Stimulated activated CD8-positive, alpha-beta memory T cell treated with anti-CD3 and anti-CD28 coated beads, Interleukin-4, amount 100 ng/mL, for 1 hour (primary cell): ENCODE measurements at regions not wholly inside any gene's neighbourhood (a gene's known extent, or its start where the extent isn't known, plus 50 kb on each side); places are given as distances from the start of the nearest gene placed in this dataset.

ENCODE experiments used
- DNase-seq, 2 donors: peaks; one replicate each; pipeline ENCODE4 v3.0.0-alpha.2; 2020; ENCODE audit warnings: low read depth in 2 of 2, low spot score in 1 of 2

DNA sequence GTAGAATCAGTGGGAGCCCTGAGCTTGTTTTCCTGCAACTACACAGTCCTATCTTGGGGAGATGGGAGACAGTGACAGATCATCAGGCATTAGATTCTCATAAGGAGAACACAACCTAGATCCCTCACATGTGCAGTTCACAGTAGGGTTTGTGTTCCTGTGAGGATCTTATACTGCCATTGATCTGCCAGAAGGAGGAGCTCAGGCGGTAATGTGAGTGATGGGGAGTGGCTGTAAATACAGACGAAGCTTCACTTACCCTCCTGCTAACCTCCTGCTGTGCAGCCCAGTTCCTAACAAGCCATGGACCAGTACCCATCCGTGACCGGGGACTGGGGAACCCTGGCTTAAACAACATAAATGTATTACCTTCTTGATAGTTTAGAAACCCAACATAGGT, 1034.1 kb downstream of the BCL11B start:
- DNase-seq = no peak

DNA sequence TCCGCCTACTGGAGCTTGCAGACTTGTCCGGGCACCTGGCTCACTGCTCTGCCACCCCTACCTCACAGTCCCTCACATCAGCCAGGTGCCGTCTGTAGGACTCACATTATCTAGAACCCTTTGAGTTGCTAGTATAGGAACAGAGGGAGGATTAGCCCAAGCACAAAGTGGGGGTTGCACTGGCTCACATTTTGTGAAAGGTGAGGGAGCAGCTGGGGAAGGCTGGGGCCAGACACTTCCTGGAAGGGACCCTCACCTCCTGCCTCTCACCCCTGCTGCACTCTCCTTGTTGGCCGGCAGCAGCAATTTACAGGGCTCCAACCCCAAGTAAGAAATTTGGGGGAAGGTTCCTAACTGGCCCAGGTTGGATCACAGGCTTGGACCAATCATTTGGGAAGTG, 1031.6 kb downstream of the BCL11B start:
- DNase-seq = no peak

DNA sequence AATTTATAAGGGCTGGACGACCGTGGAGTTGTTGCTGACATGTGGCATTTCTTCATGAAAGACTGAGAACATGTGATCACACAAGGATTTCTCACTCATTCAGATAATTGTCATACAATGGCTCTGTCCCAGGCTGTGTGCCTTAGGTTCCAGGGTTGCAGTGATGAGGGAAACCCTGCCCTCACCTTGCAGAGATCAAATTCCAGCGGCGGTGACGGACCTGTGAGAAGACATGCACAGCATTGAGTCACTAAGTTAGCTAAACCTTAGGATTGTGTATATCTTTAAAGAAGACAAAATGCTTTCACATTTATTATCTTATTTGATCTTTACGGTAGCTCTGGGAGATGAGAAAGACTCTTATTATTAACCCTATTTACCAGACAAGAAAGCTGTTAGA, 1029.1 kb downstream of the BCL11B start:
- no peak for DNase-seq

DNA sequence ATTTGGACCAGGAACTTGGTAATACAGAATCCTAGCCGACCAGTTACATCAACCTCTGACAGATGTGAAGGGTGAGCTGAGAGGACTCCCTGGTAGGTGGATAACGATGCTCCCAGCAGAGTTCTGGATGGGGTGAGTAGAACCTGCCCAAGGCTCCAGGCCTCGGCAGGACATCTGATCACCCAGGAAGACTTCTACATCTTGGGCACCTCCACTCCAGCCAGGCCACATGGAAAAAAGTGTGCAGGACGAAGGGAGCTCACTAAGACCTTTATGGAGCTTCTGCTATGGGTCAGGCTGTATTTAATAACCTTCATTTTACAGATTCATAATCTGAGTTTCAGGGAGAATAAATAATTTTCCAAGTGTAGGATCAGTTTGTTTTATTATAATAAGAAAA, 1028.7 kb downstream of the BCL11B start:
- DNase-seq = no peak

DNA sequence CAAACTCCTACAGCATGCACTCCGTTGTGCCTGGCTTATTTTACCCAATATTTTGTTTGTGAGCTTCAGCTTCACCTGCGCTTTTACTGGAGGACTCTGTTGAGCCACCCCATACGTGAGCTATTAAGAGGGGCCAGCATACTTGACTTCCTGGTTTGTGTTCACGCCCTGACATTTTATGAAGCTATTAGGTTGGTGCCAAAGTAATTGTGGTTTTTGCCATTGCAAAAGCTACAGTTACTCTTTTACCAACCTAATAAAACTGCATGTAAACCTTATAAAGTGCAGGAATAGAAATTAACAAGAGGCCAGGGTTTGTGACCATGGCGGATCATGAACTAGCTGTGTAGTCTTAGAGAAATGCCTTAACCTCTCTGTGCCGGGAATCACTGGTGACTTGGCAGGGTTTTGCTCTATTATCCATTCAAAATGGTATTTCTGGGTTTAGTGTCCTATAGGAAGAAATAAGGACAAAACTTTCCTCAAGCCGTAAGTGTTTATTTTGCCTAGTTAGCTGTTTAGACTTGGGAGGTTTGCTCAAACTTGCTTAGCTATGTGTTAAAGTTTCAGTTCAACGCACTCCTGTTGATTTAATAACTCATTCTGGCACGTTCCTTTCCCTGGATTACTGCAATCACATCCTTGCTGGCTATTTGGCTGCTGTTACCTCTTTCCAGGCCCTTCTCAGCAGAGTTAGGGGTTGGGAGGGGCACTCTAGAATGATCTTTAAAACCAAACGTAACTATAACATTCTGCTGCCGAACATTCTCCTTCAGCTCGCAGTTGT, 1027.6 kb downstream of the BCL11B start:
- no peak for DNase-seq

DNA sequence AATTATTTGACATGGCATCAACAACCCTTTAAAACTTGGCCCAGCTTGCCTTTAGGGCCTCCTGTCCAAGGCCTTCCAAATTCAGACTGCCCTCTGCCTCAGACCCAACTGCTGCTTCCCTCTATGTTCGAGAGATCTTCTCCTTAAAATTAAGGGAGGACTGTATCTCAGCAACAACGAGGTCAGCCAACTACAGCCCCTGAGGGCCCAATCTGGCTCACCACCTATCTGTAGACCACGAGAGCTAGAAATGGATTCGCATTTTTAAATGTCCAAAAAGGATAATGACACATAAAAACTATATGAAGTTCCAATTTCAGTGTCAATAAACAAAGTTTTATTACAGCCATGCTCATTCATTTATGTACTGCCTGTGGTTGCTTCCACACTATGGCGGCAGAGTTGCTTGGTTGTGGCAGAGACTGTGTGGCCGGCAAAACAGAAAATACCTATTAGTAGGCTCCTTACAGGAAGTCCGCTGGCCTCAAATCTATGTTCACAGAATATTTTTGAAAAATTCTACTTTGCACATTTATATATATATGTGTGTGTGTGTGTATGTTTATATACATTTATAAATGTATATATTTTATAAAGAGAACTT, 1026.9 kb downstream of the BCL11B start:
- DNase-seq = no peak

DNA sequence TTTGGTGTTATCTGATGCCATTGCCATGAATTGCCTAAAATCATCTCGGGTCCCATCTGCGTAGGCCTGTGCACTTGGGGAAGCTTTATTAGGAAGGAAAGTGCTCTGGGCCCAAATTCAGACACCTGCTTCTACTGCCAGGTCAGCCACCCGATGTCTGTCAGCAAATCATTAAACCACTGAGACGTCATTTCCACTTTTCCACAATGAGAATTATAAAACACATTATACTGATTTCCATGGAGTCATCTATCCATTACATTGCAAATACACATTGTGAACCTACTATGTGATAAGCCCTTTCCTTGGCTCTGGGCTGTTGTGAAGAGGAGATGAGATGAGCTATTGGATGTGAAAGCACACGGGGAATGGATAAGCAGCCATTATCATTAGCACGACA, 1022.9 kb downstream of the BCL11B start:
- DNase-seq = no peak

DNA sequence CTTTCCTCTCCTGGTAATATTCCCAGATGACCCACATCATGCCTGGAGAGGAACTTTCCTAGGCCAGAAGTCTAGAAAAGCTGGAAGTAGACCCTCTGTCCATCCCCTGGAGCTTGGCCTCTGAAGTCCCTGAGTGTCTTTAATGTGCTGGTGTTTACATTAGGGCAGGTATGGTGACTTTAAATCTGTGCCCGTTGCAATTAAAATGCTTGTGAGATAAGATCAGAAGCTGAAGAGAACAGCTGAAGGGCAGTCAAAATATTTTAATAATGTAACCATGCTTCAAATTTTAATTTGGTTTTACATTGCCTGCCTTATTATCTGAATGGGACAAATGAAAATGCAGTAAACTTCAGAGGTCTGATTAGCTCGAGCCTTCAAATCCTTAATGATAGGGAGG, 1022.5 kb downstream of the BCL11B start:
- DNase-seq = no peak

DNA sequence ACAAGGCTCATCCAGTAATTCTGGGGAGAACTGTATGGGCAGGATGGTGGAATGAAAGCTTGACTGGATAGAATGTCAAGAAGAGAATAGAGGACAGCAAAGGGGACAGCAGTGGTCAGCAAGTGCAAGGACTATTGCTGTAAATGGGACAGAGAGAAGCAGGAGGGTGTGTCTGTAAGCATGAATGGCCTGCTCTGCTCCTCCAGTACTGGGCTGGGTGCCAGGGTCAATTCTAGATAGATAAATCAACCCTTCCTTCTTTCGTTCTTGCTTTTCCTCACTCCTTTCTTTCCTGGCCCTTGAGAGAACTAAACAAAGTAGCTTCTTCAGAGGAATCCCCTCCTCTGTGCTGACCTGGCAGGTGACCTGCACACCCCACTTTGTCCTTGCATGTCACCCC, 1019.2 kb downstream of the BCL11B start:
- DNase-seq = no peak

DNA sequence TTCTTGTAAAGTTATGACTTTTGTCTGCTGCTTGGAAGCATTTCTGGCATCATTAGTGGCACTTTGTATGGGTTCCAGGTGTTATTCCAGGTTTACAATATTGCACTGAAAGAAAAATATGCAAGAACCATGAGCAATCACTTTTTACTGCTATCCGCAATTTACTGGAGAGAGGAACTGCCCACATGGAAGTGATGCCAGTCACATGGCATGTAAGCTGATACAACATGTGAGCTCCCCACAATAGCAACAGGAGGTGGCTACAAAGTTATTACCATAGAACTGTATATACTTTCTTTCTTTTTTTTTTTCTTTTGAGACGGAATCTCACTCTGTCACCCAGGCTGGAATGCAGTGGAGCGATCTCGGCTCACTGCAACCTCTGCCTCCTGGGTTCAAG, 1012.1 kb downstream of the BCL11B start:
- no peak for DNase-seq

DNA sequence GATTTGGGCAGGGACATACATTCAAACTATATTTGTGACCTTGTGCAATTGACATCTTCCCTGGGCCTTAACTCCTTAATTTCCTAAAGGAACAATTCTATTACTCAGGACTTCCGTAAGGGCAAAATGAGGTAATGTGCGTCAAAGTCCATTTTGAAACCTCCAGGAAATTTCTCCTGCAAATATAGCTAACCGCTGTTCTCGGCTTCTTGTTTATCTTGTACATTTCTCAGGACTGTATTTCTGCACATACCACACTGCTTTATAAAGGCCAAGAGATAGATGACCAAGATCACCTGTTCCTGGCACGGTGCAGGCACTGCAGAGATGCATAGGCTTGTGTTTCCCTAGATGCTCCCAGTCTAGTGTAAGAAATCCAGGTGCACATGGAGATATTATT, 1009.4 kb downstream of the BCL11B start:
- DNase-seq = no peak

DNA sequence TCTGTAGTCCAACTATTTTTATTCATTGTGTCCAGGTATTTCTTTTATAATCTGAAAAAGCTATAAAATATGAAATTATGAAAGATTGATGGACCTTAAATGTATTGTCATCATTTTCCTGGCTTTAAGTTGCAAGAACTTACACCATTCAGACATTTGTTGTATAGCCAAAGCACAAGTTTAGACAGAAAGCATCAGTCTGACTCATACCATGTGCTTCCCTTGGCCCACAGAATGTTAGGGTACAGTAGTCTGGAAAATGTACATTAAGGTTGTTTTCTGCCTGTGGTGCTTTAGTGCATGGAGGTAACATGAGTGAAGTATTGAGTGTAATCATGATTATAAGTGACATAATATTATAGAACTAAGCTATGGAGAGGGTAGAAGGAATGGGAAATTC, 1002.5 kb downstream of the BCL11B start:
- no peak for DNase-seq

DNA sequence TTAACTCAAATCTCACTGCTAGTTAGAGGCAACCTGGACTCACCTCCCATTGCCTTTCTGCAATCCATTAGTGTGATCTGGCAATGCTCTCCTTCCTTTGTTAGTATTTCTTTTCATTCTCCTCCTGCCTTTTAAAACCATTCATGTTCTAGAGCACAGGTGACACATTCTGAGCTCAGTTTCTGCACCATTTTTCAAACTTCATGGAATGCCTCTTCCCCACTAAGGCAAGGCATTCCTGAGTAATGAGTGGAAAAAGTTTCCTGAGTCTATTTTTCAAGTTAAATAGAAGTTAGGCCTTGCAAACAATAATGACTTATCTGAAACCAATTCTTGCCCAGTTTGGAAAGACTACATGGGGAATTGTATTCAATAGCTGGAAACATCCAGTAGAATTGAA, 1001.8 kb downstream of the BCL11B start:
- no peak for DNase-seq

DNA sequence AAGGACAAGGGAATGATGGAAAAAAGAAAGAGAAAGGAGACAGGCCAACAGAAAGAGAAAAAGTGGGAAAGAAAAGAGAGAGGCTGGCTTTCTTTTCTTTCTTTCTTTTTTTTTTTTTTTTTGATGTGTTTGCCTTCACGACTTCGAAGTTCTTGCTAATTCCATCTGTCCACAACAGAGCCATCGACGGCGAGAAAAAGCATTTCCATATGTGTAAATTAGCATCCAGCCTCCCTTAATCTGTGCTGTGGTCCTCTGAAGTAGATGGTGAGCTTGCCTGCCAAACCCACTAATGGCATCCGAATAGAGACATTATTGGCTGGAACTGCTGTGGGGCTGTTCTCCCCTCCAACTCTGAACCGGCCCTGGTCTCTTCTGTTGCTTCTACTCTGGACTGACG, 997.4 kb downstream of the BCL11B start:
- no peak for DNase-seq

DNA sequence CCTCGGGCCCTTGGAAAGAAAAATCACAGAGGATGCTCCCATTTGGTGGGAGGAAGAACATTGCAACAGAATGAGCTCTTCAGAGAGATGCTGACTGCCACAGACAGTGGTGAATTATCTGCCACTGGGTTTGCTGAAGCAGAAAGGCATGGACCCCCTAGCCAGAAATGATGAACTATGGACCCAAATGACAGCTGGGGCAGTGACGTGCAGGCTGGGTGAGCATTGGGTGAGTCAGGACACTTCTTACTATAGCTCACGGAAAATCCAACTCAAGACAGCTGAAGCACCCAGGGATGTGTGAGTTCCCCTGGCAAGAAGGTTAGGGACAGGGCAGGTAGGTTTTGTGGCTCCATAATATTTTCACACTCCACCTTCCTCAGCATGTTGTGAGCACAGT, 993.2 kb downstream of the BCL11B start:
- no peak for DNase-seq

DNA sequence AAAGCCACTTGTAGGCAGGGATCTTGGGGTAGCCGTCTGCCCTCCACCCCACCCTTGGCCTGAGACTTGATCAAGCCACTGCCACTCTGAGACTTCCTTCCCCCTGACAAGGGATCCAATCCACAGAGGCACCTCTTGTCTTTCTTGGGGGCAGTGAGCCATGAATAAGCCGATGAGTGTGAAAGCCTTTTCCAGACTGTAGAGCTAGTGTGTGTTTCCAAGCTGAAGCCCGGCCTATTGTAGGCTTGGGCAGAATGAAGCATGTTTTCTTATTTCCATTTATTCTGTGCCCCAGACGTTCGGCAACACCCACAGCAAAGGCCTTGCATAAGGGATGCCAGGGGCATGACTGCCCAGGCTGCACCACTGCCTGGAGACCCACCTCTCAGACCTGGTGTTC, 991.6 kb downstream of the BCL11B start:
- DNase-seq = no peak

DNA sequence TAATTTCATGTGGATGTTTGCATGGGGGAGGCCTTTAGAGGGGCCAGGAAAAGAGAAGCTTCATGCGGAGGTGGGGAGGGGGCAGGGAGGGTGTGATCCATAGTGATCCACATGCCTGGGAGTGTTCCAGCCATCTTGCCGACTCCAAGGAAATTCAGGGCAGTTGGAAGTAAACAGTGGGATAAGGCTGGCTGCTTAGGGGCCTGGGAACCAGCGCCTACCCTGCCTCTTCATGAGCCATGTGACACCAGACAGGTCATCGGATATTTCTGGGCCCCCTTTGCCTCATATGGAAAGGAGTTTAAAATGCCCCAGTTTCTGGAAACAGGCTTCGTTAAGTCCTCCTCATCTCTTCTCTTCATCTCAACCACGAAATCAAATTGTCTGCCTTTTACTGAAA, 983.2 kb downstream of the BCL11B start:
- no peak for DNase-seq

DNA sequence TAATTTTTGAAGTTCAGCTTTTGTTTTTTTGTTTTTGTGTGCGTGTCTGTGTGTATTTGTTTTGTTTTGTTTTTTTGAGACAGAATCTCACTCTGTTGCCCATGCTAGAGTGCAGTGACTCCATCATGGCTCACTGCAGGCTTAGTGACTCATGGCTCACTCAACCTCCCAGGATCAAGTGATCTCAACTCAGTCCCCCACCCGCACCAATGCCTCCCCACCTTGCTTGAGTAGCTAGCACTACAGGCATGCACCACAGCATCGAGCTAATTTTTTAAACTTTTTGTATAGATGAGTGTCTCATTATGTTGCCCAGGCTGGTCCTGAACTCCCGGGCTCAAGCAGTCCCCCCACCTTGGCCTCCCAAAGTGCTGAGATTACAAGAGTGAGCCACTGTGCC, 981.4 kb downstream of the BCL11B start:
- DNase-seq = no peak

DNA sequence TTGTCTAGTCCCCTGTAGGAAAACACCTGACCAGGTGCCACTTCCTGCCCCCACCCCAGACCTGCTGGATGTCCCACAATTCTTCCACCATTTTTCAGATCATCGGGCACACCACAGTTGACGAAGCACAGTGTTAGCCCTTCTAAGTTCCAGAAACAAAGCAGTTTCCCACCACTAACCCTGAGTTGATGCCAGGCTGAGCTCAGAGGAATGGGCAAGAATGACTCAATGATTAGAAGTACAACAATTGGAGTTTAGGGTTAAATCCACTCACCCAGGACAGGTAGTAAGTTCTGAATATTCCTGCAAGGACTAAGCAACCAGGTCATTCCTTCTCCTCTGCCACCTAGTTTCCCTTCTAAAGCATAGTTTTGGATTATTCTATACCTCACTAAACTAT, 979.8 kb downstream of the BCL11B start:
- DNase-seq = no peak

DNA sequence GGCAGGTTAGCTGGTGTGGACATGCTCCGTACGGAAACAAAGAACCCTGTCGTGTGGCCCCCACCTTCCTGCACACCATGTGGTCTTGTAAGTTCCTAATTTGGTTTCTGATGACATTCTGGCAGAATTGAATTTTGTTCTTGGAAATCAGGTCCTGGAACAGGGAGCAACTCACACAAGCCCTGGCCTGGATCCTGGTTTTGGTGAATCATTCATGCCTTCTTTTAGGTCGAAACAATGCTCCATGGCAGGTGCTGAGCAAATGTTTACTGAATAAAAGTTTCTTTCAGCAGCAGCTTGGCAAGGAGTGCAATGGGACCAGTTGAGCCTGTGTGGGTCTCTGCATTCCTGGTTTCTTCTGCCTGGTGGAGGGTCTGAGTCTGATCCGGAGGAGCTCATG, 978.4 kb downstream of the BCL11B start:
- no peak for DNase-seq

DNA sequence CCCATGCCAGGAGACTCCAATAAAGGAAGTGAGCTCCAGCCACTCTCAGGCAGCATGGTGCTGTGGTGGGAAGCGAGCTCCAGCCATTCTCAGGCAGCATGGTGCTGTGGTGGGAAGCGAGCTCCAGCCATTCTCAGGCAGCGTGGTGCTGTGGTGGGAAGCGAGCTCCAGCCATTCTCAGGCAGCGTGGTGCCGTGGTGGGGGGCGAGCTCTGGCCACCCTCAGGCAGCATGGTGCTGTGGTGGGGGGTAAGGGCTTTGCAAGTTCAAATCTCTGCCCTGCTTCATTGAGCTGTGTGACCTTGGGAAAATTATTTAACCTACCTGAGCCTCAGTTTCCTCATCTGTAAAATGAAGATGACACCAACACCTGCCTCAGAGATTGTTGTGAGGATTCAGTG, 975.1 kb downstream of the BCL11B start:
- no peak for DNase-seq

DNA sequence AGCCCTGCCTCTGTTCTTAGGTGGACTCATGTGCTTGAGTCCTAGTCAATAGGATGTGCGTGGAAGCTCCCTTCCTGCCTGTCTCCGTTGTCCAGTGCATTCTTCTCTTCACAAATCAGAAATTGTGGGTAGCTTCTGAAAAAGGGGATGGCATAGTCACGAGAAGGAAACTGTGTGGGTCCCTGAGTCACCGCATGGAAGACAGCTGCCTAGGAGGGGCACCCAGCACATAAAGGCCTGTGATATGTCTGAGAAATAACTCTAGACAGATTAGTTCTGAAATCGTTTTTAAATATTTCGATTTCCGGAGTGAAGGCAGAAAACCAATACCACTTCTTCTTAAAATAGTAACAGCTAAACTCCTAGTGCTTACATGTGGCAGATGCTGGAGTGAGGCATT, 974.4 kb downstream of the BCL11B start:
- no peak for DNase-seq
